ENCODE measurements at regions not wholly inside any gene's neighbourhood (a gene's known extent, or its start where the extent isn't known, plus 50 kb on each side); places are given as distances from the start of the nearest gene placed in this dataset.
A peak's percentile ranks its signal among the peaks of the same experiment; 100 is the strongest.

DNA sequence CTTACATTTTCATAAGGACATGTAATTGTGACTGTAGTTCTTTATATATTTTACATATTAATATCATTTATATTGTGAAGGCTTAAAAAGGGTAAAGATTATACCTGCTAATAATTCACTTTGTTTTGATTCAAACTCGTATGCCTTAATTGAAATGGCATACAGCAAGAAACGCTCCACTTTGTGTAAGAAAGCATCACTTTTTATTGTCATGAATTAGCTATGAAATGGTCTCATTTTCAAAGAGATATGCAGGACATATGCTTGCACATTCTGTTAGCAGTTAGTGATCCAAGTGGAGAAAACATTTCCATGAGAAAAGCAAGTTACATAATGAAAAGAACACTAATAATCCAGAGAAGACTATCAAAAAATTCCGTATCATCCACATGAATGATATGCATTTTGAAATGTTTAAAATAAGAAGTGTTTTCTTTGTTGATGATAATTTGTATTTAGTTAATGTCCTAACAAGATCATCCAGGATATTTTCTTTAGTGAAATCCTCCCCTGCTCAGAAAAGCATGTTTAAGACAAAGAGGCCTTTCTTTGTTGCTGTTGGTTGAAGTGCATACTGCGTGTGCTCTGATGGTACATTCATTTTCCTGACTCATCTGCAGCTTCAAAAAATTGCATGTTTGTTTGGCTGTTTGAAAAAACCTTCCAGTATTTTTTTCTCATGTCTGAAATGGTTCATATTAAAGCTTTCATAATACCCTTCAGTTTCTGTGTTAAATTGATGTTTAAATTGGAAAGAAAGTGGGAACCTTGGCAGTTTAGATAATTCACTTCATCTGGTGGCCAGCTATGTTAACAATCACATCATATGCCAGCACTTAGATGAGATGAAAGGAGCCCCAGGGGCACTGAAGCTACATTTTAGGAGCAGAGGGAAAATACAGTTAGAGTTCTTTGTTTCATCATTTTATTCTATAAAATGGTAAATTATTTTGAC lies 242.2 kb downstream of the CSNK1G3 start:
- no peaks in the 10 kb centered on the region for H4K20me1 ChIP-seq (ENCODE audit: control insufficient read depth, extremely low read depth, insufficient read depth, low read length)
- no peaks in the 10 kb centered on the region for H3K36me3 ChIP-seq (ENCODE audit: control insufficient read depth, insufficient read depth, low read length)
- no peaks in the 10 kb centered on the region for H3K79me2 ChIP-seq (ENCODE audit: control insufficient read depth, insufficient read depth, low read length)
- no peak overlapping the region for H3K9ac ChIP-seq (ENCODE audit: insufficient read depth, low read length)
- H3K27ac ChIP-seq (ENCODE audit: insufficient read depth, low read length), result no peak overlapping the region
- no peak overlapping the region for H3K4me3 ChIP-seq (replicated peaks in 1 of 4; ENCODE audit: control extremely low read depth in 1 of 4, insufficient read depth in 1 of 4, low read depth in 3 of 4, low read length in 4 of 4)
- TF ChIP-seq, protein P1, sequence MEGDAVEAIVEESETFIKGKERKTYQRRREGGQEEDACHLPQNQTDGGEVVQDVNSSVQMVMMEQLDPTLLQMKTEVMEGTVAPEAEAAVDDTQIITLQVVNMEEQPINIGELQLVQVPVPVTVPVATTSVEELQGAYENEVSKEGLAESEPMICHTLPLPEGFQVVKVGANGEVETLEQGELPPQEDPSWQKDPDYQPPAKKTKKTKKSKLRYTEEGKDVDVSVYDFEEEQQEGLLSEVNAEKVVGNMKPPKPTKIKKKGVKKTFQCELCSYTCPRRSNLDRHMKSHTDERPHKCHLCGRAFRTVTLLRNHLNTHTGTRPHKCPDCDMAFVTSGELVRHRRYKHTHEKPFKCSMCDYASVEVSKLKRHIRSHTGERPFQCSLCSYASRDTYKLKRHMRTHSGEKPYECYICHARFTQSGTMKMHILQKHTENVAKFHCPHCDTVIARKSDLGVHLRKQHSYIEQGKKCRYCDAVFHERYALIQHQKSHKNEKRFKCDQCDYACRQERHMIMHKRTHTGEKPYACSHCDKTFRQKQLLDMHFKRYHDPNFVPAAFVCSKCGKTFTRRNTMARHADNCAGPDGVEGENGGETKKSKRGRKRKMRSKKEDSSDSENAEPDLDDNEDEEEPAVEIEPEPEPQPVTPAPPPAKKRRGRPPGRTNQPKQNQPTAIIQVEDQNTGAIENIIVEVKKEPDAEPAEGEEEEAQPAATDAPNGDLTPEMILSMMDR (conservative IDR thresholded peaks at IDR 0.05 in 1 of 2, IDR thresholded peaks at IDR 0.05 in 1 of 2; ENCODE audit: low read depth in 1 of 2, low read length in 2 of 2), result no peak
- TF ChIP-seq EZH2 (IDR thresholded peaks at IDR 0.05; ENCODE audit: low read length, missing control alignments), result no peak
- H2AFZ ChIP-seq (ENCODE audit: low read length), result no peak overlapping the region
- H3K9me3 ChIP-seq (ENCODE audit: control insufficient read depth, insufficient read depth, low read depth, low read length), result no peaks in the 10 kb centered on the region
- H3K27me3 ChIP-seq (ENCODE audit: control insufficient read depth, insufficient read depth, low read length), result no peaks in the 10 kb centered on the region
- peak; percentile 24 to 64 for DNase-seq (ENCODE audit: low read depth in 2 of 2)
- no peak overlapping the region for H3K4me2 ChIP-seq (ENCODE audit: extremely low read depth, insufficient read depth, low read length)
- H3K4me1 ChIP-seq (ENCODE audit: control insufficient read depth, extremely low read depth, insufficient read depth, low read length), result peaks cover 12% of the 10 kb centered on the region

DNA sequence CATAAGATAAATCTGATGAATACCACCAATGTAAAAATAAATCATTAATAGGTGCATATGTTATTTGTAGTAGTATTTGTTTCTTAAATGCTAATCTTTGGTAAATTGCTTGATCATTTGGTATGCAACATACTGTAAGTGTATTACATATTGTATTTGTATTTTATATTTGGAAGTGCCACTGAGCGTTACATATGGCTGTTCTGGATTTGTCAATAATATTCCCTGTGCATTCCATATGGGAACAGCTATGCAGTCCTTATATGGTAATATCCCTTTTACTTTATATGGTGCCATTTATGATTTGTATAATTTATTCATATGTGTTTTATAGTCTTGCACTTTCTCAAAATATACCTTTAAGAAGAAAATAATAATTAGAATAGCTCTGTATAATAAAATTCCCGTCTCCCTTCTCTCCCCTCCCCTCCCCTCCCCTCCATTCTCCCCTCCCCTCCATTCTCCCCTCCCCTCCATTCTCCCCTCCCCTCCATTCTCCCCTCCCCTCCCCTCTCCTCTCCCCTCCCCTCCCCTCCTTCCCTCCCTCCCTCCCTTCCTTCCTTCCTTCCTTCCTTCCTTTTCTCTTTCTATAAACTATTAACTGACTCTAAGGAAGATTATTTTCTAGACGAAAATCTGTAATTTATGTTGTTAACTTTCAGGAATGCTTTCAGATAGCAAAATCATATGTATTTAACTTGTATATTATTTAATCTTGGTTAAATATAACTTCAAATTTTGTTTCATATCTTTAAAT lies 241.4 kb downstream of the CSNK1G3 start:
- Histone ChIP-seq H3K4me2 (ENCODE audit: extremely low read depth, insufficient read depth, low read length) (no peak overlapping the region), H3K9ac (ENCODE audit: insufficient read depth, low read length) (no peak overlapping the region), H3K27me3 (ENCODE audit: control insufficient read depth, insufficient read depth, low read length) (no peaks in the 10 kb centered on the region), H3K4me1 (ENCODE audit: control insufficient read depth, extremely low read depth, insufficient read depth, low read length) (peaks cover 12% of the 10 kb centered on the region), H3K79me2 (ENCODE audit: control insufficient read depth, insufficient read depth, low read length) (no peaks in the 10 kb centered on the region), H3K4me3 (replicated peaks in 1 of 4; ENCODE audit: control extremely low read depth in 1 of 4, insufficient read depth in 1 of 4, low read depth in 3 of 4, low read length in 4 of 4) (no peak overlapping the region), H2AFZ (ENCODE audit: low read length) (no peak overlapping the region), H3K9me3 (ENCODE audit: control insufficient read depth, insufficient read depth, low read depth, low read length) (no peaks in the 10 kb centered on the region), H3K36me3 (ENCODE audit: control insufficient read depth, insufficient read depth, low read length) (no peaks in the 10 kb centered on the region), H3K27ac (ENCODE audit: insufficient read depth, low read length) (no peak overlapping the region), H4K20me1 (ENCODE audit: control insufficient read depth, extremely low read depth, insufficient read depth, low read length) (no peaks in the 10 kb centered on the region)
- no peak for DNase-seq (ENCODE audit: low read depth in 2 of 2)
- TF ChIP-seq, protein P1 (conservative IDR thresholded peaks at IDR 0.05 in 1 of 2, IDR thresholded peaks at IDR 0.05 in 1 of 2; ENCODE audit: low read depth in 1 of 2, low read length in 2 of 2), result no peak
- no peak for TF ChIP-seq EZH2 (IDR thresholded peaks at IDR 0.05; ENCODE audit: low read length, missing control alignments)

DNA sequence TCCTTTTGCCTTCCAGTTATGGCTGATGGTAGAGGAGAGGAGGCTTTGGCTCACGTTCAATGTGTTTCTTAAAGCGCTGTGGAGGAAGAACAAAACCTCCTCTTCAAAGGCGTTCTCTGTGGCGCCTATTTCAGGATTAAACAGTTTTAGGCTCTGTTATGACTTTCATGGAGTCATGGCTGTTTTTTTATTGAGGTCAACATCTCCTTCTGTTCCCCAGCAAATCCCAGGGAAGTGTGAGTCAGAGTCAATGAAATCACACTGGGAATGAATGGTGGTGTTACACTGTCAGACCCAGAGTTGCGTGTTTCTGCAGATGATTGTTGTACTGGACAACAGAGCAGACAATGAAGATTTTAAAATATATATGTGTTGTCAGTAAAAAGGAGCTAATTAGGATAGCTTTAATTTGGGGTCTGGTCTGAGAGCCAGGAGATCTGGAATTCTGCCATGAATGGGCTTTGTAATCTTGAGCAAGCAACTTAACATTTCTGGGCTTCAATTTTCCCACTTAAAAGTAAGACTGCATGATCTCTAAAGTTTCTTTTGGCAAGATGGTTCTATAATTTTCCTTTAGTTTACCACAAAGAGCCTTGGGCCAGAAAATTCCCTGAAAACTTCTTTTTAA lies 240.7 kb downstream of the CSNK1G3 start:
- no peaks in the 10 kb centered on the region for H3K36me3 ChIP-seq (ENCODE audit: control insufficient read depth, insufficient read depth, low read length)
- peak overlapping the region; percentile 0 for H3K4me2 ChIP-seq (ENCODE audit: extremely low read depth, insufficient read depth, low read length)
- TF ChIP-seq, protein P1 (conservative IDR thresholded peaks at IDR 0.05 in 1 of 2, IDR thresholded peaks at IDR 0.05 in 1 of 2; ENCODE audit: low read depth in 1 of 2, low read length in 2 of 2), result no peak
- no peak for TF ChIP-seq EZH2 (IDR thresholded peaks at IDR 0.05; ENCODE audit: low read length, missing control alignments)
- no peak overlapping the region for H3K27ac ChIP-seq (ENCODE audit: insufficient read depth, low read length)
- peak; percentile 90 to 92 for DNase-seq (ENCODE audit: low read depth in 2 of 2)
- no peaks in the 10 kb centered on the region for H4K20me1 ChIP-seq (ENCODE audit: control insufficient read depth, extremely low read depth, insufficient read depth, low read length)
- H3K9me3 ChIP-seq (ENCODE audit: control insufficient read depth, insufficient read depth, low read depth, low read length), result no peaks in the 10 kb centered on the region
- H3K9ac ChIP-seq (ENCODE audit: insufficient read depth, low read length), result no peak overlapping the region
- H3K4me3 ChIP-seq (replicated peaks in 1 of 4; ENCODE audit: control extremely low read depth in 1 of 4, insufficient read depth in 1 of 4, low read depth in 3 of 4, low read length in 4 of 4), result no peak overlapping the region
- H3K27me3 ChIP-seq (ENCODE audit: control insufficient read depth, insufficient read depth, low read length), result no peaks in the 10 kb centered on the region
- peak overlapping the region; percentile 3 for H2AFZ ChIP-seq (ENCODE audit: low read length)
- peaks cover 12% of the 10 kb centered on the region for H3K4me1 ChIP-seq (ENCODE audit: control insufficient read depth, extremely low read depth, insufficient read depth, low read length)
- no peaks in the 10 kb centered on the region for H3K79me2 ChIP-seq (ENCODE audit: control insufficient read depth, insufficient read depth, low read length)

All from fibroblast of lung (primary cell).